Stimulated activated CD8-positive, alpha-beta memory T cell treated with anti-CD3 and anti-CD28 coated beads, Interleukin-2, amount 100 ng/mL, for 1 hour (primary cell): ENCODE measurements at regions not wholly inside any gene's neighbourhood (a gene's known extent, or its start where the extent isn't known, plus 50 kb on each side); places are given as distances from the start of the nearest gene placed in this dataset.

ENCODE experiments used
- DNase-seq, 2 donors: peaks; one replicate each; pipeline ENCODE4 v3.0.0-alpha.2; 2020; ENCODE audit warnings: low read depth in 2 of 2

DNA sequence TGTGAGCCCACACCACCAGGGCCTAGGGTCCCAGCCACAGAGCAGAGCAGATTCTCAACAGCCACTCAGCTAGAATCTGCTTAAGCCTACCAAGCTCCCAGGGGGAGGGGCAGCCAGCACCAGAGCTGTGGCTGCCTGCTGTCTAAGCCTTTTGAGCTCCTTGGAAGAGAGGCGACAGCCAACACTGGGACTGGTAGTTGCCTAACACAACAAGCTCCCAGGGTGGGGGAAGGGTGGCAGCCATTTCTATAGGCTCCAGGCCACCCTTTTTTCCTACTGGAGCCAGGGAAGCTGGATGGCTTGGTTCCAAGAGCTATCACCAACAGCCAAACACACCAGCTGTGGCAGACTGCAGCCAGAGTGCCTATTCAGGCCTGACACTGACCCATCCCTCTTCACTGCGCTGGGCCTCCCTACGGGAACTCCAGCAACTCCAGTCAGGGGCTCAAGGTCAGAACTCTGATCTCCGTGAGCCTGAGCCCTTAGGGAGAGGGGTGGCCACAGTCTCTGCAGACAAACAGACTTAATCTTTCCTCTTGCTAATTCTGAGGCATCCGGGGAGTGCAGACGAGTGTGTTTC lies 1824.3 kb upstream of the CELF4 start:
- no peak for DNase-seq

- no peak for DNase-seq
These were observed 1815.3 kb upstream of the CELF4 start for GRCh38 chr18:39380866-39381265.

DNA sequence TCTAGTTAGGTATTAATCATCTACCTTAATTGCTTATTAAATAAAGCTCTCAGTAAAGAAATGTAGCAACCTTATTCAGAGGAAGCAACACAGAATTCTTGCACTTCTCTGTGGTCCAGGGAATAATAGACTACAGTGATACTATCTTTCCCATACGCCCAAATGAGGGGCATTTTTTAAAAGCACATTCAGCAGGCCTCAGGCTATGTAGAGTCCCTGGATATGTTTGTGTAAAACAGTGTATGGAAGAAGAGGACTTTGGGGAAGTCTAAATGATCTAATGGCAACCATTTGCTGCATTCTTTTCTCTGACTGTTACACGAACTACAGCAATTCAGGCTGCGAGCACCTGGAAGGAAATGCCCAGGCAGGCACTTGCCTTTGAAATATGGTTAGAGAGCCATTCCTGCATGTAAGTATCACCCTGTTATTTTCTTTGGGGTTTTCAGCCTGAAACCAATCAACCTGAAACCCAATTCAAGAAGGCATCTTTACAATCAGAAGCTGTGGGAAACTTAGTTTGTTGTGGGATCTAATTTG lies 1814.7 kb upstream of the CELF4 start:
- no peak for DNase-seq

- DNase-seq: no peak
These were observed 1809.5 kb upstream of the CELF4 start for GRCh38 chr18:39375066-39375465.

DNA sequence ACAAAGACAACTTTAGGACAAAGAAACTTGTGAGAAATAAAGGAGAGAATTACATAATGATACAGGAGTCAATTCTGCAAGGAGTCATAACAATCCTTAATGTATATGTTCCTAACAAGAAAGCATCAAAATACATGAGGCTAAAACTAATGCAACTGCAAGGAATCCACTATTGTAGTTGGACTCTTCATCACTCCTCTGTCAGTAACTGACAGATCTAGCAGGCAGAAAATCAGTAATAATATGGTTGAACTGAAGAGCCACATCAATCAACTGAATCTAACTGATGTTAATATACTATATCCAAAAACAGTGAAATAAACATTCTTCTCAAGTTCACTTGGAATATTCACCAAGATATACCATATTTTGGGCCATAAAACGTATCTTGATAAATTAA lies 1806.4 kb upstream of the CELF4 start:
- DNase-seq: no peak

- no peak for DNase-seq
These were observed 1801.1 kb upstream of the CELF4 start for GRCh38 chr18:39366656-39367055.

DNA sequence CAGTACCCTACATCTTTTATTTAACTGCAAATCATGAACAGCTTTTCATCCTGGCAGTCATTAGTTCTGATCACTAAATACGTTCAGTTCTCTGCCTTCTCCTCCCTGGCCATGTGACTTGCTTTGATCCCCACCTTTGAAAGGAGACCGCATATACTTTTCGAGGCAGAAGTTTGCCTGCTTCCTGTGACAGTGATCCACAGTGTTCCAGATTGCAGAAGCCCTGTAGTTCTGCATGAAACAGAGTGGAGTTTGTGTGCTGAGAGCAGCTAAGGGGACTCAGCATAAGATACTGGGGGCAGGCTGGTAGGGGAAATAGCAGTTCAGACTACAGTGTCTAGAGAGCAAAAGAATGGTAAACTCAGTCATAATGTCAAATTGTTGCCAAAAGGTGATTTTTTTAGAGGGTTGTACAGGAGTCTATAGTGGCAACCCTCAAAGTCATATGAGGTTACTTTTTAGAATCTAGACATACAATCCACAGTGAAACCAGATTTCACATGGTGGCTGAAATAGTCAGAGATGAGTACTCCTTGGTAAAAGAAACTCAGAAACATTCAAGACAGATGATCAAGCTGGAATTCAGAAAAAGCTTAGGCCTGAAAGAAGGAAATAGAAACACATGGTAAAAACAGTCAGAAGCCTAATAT lies 1800.4 kb upstream of the CELF4 start:
- no peak for DNase-seq

DNA sequence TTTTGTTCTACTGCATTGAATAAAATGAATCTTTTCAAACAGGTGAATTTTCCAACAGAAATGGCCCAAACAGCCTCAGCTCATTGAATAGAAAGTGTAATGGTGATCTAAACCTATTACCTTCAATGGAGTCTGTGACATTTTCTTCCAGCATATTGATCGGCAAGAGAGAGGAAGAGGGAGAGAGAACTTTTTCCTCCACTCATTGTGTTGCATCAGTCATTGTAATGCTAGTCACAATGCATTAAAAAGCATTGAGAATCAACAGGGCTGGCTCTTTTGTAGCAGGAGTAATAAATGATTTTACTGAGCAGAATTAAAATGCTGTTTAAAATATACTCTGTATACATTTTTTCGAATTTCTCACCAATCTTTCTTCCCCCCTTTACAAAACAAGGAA lies 1794.5 kb upstream of the CELF4 start:
- DNase-seq: no peak

GRCh38 chr18:39359636-39360035 lies 1794.0 kb upstream of the CELF4 start:
- DNase-seq: no peak

GRCh38 chr18:39350945-39351344 lies 1785.3 kb upstream of the CELF4 start:
- no peak for DNase-seq

- no peak for DNase-seq
These were observed 1784.2 kb upstream of the CELF4 start for GRCh38 chr18:39349801-39350200.

DNA sequence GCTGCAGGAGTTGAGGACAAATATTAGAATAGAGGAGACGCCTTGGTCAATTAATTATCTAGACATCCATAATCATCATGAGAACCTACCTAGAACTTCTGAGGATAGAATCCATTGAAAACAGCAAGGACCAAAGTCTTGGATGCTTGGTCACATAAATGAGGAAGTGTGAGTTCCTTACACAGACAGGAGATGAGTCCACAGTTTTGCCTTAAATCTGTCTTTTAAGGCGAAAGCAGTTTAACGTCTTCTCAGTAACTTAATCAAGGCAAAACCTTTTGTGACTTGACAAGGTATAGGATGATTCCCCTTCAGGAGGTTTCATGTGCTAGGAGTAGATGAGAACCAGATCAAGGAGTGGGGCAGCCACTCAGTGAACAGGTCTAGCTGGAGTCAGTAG lies 1783.2 kb upstream of the CELF4 start:
- DNase-seq: no peak

DNA sequence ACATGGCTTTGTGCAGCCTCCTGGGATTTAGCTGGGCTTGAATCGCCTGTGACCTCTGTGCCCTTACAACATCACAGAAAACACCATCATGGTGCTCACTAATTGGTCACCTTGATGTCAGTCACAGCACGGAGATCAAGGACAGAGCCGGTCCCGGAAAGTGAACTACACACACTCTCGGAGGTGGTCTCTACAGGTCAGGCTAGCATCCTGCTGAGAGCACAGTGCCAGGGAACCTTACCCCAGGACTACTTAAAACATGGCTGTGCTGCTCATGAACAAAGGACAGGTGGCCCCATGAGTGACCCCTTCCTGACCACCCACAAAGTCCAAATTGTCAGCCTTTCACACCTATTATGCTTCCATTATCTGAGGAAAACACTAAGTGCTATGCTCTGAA lies 1782.1 kb upstream of the CELF4 start:
- DNase-seq: no peak

DNA sequence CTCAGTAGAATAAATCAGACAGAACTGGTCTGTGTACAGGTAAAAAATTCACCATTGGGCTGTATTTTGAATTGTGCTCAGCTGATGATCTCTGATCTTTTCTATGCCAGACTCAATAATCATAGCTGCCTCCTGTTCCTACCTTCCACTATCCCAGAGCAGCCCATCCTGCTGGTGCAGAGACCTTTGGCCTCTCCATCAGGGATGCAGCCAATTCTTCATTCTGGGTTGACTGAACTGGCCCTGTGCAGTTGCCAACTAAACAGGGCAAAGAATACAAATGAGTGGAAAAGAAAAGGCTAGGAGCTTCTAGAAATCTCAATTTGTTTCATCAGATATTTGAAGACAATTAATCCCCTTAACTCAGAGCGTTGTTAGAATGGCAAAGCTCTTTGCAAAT lies 1781.3 kb upstream of the CELF4 start:
- DNase-seq: no peak

DNA sequence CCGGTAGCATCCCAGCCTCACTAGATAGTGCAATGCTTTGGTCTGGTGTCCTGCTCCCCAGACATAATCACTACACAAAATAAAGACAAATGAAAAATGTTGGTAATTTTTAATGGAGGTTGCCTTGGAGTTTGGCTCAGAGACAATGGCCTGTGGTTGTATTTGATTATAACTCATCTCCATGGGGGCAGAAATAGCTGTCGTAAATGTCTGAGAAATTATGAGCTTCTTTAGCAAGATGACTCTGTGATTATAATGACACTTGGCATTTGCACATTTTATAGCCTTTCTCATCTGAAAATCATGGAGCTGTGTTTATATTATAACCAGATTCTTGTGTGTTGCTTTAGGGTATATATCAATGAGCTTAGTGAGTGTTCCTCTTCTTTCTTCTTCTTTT lies 1779.7 kb upstream of the CELF4 start:
- DNase-seq: no peak

GRCh38 chr18:39344487-39344886 lies 1778.9 kb upstream of the CELF4 start:
- no peak for DNase-seq

- DNase-seq: no peak
These were observed 1775.5 kb upstream of the CELF4 start for GRCh38 chr18:39341129-39341528.

DNA sequence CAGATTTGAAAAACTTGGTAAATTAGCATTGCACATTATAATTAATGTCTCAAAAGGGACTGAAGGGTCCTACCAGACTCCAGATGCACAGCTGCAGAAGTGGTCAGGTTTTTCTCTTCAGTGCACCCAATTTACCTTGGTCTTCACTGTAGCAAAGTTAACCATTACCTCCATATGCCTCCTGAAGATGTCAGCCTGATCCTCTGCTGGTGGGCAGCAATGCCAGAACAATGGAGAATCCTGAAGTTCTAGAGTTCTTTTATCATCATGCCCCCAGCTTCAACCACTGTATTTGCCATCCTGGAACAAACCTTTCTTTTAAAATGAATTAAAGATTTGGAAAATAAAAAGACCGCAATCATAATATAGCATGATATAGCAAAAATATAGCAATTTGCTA lies 1774.8 kb upstream of the CELF4 start:
- no peak for DNase-seq

- no peak for DNase-seq
These were observed 1764.1 kb upstream of the CELF4 start for GRCh38 chr18:39329496-39330275.

DNA sequence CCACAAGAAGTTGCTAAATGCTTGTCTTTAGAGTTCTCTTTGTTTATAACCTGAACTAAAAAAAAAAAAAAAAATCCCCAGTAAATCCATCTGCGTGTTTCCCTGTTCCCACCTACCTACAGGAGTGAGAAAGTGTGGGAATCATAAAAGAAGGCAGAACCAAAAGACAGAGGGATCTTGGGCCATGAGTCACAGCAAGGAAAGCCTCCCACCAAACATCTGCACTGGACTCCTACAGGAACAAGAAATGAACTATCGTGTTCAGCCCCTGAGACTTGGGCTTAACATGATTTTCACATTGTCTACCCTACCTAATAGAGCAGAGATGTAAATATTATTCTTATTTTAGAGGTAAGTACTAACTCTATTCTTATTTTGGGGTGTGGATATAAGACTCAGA lies 1761.2 kb upstream of the CELF4 start:
- DNase-seq: no peak

- no peak for DNase-seq
These were observed 1760.4 kb upstream of the CELF4 start for GRCh38 chr18:39325973-39326372.

GRCh38 chr18:39319141-39319540 lies 1753.5 kb upstream of the CELF4 start:
- no peak for DNase-seq

- no peak for DNase-seq
These were observed 1752.9 kb upstream of the CELF4 start for GRCh38 chr18:39318462-39318861.
